Hypothalamus (tissue), 51 donors: ENCODE measurements at regions not wholly inside any gene's neighbourhood (a gene's known extent, or its start where the extent isn't known, plus 50 kb on each side); places are given as distances from the start of the nearest gene placed in this dataset.

ENCODE experiments used
- DNase-seq, 51 donors: peaks; one replicate each; lab custom pipeline; 2025; lab: John Stamatoyannopoulos, UW

DNA sequence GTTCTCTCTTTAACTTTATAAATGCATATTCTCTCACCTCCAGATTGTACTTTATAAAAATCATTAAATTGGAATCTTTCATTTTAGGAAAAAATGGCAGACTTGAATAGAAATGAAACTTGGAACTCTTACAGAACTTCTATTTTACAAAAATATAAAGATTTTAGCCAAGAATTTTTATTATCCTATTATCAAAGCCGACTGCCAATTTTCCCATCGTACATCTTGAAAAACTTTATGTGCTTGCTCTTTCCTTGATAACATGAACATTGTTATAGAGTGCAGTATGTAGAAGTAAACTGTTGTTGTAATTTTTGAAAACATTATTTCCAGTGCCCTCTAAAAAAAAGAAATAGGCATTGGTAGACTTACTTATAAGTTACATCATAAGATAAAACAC lies 475.7 kb upstream of the REG3G start:
- DNase-seq: no peak

DNA sequence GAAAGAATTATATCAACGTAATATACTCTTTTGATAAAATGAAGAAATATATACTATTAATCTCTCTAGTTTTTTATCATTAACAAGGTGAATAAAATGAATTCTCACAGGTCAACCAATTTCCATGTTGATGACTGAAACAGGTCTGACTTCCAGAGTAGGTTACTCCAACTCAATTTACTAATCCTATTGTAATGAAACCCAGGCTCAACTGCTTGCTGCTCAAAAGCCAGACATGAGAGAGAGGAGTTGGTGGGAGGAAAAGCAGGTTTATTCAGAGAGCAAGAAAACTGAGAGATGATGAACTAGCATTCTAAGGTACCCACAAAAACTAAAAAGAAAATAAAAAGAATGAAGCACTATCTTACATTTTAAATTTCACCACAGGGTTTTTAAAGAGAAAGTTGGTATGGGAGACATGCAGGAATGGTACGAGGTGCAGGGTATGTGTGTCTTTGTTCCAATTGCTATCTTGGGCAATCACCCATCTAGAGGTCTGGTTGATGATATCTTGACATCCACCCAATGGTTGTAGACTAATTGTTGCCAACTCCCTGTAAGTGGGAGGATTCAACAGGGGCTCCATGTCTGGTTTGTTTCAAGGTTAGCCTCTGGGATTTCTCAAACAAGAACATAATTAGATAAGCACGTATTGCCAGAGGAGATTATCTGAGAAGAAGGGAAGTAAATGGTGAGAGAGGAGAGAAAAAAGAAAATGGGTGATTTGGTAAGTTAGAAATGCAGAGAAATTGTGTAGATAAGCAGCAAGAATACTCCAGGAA lies 471.4 kb upstream of the REG3G start:
- no peak for DNase-seq

DNA sequence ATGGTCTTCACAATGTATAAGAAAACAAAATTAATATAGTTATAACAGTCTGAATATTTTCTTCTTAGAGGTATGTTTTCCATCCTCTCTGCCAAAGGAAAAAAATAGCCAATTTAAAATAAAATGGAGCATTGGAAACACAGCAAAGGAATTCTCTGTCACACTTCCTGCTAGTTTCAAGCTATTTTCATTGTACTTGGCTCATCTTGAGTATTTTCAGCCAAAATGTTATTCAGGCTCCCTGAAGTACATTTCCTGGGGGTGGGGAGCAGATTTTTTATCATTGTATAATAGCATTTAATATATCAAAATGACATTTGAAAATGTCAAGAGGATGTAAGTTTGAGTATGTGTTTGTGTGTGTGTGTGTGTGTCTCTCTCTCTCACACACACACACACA lies 463.6 kb upstream of the REG3G start:
- DNase-seq: no peak

DNA sequence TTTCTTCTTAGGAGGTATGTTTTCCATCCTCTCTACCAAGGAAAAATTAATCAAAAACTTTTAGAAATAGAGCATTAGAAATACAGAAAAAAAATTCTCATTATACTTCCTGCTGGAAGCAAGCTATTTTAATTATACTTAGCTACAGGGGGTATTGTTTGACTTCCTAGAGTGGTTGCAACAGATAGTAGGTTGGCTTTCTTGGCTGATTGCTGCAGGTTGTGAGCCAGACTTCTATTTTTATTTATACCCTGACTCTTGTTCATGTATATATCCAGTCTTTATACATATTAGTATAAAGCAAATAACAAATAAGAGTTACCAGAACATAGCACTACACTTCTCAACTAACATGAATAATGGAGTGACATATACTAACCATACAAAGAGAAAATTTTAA lies 460.8 kb upstream of the REG3G start:
- DNase-seq: no peak

DNA sequence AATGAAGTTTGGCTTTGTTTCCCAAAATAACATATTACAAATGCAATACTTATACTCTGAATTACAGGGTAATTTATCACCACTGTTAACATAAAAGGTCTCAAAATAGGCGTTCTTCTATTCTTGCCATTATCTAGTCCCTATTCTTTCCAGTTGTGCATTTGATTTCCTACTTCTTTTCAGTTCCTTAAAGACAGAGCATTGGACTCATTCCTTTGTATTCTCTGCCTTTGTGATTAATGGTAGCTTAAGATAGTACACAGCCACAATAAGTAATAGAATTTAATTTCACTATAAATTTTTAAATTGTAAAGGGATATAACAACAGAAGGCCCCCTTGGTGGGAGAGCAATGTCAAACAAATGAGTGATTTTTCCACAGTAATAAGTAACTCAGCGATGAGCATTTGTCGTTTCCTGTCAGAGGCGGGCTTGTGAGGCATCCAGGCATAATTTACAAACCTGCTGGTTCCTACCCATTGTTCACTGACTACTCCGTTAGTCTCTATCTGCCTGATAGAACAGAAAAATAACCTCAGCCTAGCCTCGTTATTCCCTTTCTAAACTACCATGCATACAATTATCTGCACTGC lies 456.6 kb upstream of the REG3G start:
- no peak for DNase-seq

DNA sequence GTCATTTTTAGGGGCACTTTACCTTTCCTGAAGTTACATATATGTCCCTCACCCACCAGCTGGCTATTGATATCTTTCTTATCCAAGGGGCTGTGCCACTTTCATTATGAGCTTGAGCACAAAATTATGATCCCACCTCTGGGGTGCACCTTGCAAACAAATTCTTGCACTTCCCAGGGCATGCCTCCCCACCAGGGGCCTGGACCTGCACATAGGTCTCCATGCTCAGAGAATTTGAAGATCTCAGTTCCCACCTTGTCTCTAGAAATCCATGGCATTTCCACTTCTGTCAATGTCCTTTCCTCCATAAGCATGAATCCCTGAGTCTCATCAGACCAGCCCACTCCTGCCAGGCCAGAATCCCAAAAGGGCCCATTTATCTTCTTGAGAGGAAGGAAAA lies 449.1 kb upstream of the REG3G start:
- DNase-seq: no peak

DNA sequence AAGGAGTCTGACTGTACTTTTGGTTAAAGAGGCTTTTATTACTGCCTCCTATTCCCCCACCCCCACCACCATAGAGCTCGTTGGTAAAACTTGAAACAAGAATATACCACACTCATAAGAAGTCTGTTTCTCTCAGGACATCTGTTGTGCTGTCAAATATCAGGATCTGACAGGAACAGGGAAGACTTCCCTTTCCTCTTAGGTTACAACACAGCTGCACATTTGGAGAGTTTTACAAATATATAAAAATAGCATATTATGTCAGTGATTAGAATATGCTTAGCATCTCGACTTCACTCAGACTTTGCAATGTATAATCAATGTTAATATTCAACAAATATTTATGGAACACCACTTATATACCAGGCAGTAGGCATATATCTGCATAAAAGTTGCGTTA lies 439.6 kb upstream of the REG3G start:
- DNase-seq: no peak

DNA sequence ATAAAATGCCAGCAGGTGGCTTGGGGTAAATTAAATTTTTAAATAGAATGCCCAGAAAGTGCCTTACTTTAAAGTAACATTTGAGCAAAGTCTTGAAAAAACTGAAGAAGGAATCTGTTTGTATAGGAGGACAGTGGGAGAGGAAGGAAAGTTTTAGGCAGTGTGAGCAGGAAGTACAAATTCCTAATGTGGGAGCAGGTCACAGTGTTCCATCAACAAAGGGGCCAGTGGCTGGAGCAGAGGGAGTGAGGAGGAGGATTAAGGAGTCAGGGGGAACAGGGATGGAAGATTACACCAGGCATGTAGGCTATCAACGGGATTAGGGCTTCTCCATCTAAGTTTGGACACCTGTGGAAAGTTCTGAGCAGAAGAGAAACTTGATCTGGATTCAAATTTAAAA lies 439.2 kb upstream of the REG3G start:
- no peak for DNase-seq

DNA sequence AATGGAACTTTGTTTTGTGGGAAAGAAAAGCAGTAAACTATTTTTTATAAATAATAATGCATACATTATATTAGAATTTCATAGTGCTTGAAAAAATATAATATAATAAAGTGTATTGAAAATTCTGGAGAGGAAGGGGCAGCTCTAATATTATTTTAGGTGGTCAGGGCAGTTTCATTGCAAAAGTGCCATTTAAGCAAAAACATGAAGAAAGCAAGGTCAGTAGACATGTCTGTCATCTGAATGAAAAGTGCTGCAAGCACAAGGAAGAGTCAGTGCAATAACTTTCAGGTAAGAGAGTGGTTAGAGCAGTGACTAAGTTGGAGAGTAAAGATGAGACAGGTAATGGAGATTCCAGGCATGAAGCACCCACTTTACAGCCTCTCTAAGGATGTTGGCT lies 435.6 kb upstream of the REG3G start:
- DNase-seq: no peak

DNA sequence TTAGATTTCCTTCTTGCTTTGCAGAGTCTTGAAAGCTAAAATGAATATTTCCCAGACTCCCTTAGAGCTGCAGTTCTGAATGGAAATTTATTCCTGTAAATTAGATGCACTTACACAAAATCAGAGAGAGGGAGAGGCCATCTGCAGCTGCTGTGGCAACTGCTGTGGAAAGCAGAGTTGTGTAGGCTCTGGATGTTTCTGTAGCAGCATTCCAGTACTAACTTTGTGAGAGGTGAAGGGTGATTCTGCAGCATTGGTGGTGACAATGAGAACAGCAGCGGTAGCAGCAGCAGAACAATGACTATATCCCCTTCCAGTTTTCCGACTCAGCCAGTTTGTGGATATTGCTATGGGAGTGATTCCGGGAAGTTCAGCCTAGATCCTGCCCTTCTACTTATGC lies 433.0 kb upstream of the REG3G start:
- no peak for DNase-seq

DNA sequence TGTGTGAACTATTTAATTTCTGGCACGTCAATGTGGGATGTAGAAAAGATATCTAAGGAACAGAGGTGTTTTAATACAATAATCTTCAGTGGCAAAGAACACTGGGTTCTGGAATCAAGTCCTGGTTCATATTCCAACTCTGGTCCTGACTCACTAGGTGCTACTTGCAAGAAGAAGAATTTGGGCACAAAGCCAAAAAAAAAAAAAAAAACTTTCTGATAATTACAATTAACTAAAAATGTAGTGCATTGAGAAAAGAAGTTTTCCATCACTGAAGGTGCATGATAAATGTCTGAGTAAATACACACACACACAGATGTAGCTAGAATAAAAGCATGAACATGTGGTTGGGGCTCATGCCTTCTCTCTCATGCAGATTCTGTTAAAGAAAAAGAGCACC lies 424.4 kb upstream of the REG3G start:
- no peak for DNase-seq

DNA sequence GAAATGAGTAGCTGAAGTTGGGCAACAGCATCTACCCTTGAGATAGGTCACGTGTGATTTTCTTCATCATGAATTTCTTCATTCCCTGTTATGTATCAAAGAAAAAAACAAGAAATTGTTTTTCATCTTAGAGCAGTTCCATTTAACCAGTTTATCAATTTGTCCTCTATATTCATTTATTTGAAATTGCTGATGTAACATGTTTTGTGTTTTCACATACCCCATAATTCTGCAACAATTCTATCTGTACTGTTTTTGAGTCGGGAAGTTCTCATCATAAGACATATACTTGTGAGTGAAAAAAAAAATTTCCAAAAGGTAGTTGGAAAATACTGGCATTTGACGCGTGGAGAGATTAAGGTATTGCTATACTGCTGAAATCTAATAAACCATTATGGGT lies 422.6 kb upstream of the REG3G start:
- DNase-seq: no peak

DNA sequence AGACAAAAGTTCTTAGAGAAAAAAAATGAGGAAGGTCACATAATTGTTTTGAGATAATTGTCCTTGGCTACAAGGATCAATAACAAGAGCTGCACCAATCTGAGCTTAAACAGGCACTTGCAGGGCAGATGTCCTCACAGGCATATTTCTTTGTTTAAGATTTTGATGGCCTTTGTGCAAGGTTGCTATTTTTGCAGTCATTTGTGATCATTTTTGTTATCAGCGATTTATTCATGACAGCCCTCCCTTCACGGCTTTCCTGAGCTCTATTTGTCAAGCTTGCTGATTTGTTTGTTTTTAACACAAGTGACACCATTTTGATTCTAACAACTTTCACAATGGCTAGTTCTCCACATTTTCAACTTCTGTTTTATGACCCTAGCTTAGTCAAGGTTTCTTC lies 418.6 kb upstream of the REG3G start:
- no peak for DNase-seq

DNA sequence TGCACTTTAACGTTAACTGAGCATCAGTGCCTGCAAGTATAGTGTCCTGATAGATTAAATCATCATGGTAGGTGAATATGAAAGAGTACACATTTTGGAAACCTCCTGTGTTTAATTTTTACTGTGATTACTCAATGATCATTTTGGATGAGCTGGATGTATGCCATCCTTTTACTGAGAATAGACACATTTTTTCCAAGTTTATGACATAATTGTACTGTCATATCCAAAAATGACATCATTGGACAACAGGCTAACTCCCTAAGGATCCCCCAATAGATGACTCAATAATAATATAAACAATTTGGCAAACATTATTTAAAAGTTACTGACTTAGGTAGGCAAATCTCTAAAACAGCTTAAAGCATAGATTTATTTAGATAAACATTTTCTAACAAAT lies 410.8 kb upstream of the REG3G start:
- DNase-seq: no peak

DNA sequence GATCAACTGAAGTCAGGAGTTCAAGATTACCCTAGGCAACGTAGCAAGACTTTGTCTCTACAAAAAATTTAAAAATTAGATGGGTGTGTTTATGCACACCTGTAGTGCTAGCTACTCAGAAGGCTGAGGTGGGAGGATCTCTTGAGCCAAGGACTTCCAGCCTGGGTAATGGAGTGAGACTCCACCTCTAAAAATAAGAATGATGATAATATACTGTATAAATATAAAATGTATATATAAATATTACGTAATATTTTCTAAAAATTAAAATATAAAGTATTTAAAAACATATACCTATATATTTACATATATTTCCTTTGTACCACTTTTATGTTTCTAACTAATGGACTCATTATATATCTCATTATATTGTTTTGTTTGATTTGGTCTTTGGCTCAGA lies 409.5 kb upstream of the REG3G start:
- no peak for DNase-seq

DNA sequence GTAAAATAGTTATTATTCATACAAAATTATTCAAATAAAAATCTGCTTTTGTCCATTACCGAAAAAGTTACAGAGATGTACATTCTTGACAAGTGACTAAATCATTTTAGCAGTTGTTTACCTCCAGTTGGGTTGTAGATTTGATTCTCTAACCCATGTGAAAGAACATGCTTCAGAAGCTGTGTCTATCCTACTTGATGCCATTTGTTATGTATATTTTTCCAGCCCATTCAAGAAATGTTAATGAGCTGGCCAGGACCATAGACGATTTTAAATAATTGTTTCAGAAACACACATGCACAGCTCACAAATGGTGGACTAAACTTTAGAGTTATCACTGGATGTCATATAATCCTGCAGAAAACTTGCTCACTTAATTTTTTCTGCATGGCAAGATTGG lies 391.1 kb upstream of the REG3G start:
- DNase-seq: no peak

DNA sequence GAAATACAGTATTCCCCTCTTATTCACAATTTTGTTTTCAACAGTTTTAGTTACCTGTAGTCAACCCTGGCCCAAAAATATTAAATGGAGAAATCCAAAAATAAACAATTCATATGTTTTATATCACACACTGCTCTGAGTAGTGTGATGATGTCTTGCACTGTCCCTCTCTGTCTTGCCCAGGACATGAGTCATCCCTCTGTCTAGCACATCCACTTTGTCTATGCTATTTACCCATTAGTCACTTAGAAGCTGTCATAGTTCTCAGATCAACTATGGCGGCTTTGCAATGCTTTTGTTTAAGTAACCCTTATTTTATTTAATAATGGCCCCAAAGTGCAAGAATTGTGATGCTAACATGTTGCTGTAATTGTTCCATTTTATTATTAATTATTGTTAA lies 380.6 kb upstream of the REG3G start:
- DNase-seq: no peak

DNA sequence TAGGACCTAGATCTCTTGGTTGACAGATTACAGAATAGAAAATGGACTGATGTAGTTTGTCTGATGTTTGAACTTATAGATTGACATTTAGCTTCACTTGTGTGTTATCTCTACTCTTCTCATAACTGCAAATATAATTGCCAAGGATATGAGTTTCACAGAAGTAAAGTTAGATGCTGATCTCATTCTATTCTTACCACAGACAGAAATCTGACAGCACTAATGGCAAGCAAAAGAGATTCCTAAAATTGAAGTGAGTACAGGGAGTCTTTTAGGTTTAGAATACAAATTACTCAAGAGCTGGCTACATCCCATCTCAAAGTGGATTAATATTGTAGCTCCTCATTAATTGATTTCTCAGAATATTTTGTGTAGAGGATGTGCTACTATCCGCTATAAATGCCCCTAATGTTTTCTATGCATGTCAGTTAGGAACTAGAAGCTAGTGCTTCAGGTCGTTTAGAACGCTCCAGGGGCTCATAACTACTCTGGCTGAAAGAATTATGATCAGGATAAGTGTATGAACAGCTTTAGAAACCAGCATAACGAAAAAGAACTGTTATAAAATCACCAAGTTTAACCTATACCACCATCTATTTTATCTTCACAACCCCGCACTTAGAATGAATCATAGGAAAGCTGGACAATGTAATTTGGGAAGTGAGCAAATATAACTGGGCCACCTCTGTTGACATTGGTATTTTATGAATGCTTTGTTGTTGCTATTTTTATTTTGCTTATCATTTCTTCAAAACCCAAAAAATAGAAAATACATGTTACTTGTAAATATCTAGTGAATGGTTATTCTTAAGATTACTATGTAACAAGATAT lies 378.8 kb upstream of the REG3G start:
- no peak for DNase-seq

DNA sequence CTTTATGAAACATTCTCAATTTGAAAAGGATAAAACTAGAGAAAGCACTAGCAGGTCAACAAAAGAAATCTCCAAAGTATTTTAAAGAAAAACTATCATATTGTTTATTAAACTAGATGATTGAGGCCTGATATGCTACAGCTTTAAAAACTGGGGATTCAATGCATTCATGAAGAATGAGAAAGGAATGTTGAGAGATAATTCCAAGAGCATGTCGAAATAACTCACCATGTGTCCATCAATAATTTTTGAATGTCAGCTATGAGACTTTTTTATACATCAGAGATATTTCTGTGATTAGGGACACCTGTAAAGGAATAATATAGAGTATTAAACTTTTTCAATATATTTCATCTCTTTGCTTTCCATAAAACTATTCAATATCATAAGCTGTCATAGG lies 376.9 kb upstream of the REG3G start:
- no peak for DNase-seq

DNA sequence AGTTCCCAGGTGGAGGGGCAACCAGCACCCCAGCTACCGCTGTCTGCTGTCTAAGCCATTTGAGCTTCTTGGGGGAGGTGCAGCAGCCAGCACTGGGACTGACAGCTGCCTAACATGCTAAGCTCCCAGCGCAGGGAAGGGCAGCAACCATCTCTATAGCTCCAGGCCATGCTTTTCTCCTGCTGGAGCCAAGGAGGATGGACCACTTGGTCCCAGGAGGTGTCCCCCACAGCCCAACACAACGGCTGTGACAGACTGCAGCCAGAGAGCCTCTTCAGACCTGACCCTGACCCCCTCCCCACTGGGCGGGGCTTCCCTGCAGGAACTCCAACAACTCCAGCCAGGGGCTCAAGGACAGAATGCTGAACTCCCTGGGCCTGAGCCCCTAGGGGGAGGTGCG lies 370.6 kb upstream of the REG3G start:
- DNase-seq: no peak

DNA sequence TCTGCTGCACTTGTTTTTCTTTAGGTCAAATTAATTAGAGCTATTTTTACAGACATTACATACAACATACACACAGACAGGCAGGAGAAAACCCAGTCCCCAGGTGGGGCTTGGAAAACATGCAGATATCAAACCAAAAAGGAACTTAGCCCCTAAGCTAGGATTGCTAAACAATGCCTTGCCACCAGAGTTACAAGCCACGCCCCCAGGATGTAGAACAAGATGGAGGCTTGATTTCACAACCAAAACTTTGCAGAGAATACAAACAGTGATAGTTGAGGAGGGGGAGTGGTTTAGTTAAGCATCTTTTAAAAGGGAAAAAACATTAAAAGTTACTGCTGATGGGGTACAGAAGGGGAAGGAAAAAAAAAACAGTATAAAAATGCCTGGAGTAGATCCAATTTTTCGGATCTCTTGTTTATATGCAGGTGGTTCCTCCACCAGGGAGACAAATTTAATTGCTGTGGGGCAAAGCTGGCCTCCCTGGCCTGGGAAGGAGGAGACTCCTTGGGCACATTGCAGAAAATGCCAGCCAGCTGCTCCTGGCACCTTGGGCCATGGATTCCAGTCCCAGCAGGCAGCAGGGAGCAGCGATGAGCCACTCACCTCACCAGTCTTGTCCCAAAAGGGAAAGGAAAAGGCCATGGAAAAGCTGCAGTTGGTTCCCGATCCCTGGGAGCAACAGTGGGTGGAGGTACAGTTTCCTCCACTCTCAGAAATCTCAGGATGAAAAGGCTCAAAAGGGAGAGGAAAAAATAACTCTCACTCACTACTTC lies 348.4 kb upstream of the REG3G start:
- DNase-seq: no peak
